ENCODE measurements at regions not wholly inside any gene's neighbourhood (a gene's known extent, or its start where the extent isn't known, plus 50 kb on each side); places are given as distances from the start of the nearest gene placed in this dataset.

DNA sequence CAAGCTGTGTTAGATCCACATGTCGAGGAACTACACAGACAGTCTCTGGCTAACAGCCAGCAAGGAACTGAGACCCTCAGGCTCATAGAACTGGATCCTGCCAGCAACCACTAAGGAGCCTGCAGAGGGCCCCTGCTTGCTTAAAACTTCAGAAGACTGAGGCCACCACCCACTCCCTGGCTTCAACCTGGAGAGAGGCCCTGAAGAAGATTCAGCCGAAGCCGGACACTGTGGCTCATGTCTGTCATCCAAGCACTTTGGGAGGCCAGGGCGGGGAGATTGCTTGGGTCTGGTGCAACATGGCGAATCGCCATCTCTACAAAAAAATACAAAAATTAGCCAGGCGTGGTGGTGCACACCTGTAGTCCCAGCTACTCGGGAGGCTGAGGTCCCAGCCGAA is 92.6 kb upstream of the TMPRSS2 start:
- WGBS, 2 experiments (ENCODE audit: insufficient coverage in 1 of 2, insufficient read length in 1 of 2) = 91 to 95% methylated on average over 9 of the region's 9 CpGs
- Mint-ChIP-seq H3K36me3 (ENCODE audit: low read depth) (no peaks in the 10 kb centered on the region), H3K27me3 (ENCODE audit: insufficient read depth) (peaks cover 2% of the 10 kb centered on the region)

DNA sequence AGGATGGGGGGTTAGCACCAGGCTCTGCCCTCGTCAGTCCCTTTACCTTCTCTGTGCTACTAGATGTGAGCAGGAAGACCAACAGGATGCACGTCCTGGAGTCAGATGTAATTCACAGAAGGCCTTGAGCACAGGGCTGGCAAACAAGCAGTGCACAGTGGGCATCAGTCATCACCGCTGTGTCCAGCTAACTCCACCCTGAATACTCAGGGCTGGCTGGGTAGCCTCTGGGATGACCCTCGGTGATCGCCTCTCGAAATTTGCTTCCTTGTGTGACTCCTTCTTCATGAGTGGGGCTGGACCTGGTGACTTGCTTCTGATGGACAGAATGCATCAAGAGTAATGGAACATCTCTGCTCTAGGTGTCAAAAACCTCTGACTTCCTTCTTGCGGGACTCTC is 92.2 kb upstream of the TMPRSS2 start:
- Mint-ChIP-seq H3K27ac (no peak overlapping the region), H3K27me3 (ENCODE audit: insufficient read depth) (peaks cover 2% of the 10 kb centered on the region), H3K9me3 (no peaks in the 10 kb centered on the region), H3K4me1 (no peaks in the 10 kb centered on the region), H3K4me3 (no peak overlapping the region), H3K36me3 (ENCODE audit: low read depth) (no peaks in the 10 kb centered on the region)
- Histone ChIP-seq H3K27me3 (ENCODE audit: control insufficient read depth, insufficient read depth, low read length, poor library complexity, severe bottlenecking) (no peaks in the 10 kb centered on the region), H3K4me1 (ENCODE audit: control insufficient read depth, insufficient read depth, low read length) (no peaks in the 10 kb centered on the region), H3K36me3 (ENCODE audit: control insufficient read depth, insufficient read depth, low read length) (no peaks in the 10 kb centered on the region), H3K9ac (ENCODE audit: extremely low read depth, low read length, poor library complexity, severe bottlenecking) (no peak overlapping the region), H3K4me3 (ENCODE audit: low read length) (no peak overlapping the region), H3K9me3 (ENCODE audit: control insufficient read depth, low read length) (no peaks in the 10 kb centered on the region), H3K27ac (ENCODE audit: low read depth, low read length) (no peak overlapping the region)
- WGBS, 2 experiments (ENCODE audit: insufficient coverage in 1 of 2, insufficient read length in 1 of 2) = 85 to 93% methylated on average over 5 to 7 of the region's 7 CpGs
- TF ChIP-seq, protein P1, sequence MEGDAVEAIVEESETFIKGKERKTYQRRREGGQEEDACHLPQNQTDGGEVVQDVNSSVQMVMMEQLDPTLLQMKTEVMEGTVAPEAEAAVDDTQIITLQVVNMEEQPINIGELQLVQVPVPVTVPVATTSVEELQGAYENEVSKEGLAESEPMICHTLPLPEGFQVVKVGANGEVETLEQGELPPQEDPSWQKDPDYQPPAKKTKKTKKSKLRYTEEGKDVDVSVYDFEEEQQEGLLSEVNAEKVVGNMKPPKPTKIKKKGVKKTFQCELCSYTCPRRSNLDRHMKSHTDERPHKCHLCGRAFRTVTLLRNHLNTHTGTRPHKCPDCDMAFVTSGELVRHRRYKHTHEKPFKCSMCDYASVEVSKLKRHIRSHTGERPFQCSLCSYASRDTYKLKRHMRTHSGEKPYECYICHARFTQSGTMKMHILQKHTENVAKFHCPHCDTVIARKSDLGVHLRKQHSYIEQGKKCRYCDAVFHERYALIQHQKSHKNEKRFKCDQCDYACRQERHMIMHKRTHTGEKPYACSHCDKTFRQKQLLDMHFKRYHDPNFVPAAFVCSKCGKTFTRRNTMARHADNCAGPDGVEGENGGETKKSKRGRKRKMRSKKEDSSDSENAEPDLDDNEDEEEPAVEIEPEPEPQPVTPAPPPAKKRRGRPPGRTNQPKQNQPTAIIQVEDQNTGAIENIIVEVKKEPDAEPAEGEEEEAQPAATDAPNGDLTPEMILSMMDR (conservative IDR thresholded peaks at IDR 0.05) = no peak
- peak; percentile 6 for DNase-seq

More for the DNA sequence above, 92.6 kb upstream of the TMPRSS2 start:
- no peak overlapping the region for H3K27ac Mint-ChIP-seq
- no peaks in the 10 kb centered on the region for H3K4me1 Mint-ChIP-seq
- Histone ChIP-seq H3K9ac (ENCODE audit: extremely low read depth, low read length, poor library complexity, severe bottlenecking) (no peak overlapping the region), H3K9me3 (ENCODE audit: control insufficient read depth, low read length) (no peaks in the 10 kb centered on the region), H3K27me3 (ENCODE audit: control insufficient read depth, insufficient read depth, low read length, poor library complexity, severe bottlenecking) (no peaks in the 10 kb centered on the region), H3K27ac (ENCODE audit: low read depth, low read length) (no peak overlapping the region), H3K36me3 (ENCODE audit: control insufficient read depth, insufficient read depth, low read length) (no peaks in the 10 kb centered on the region), H3K4me3 (ENCODE audit: low read length) (no peak overlapping the region), H3K4me1 (ENCODE audit: control insufficient read depth, insufficient read depth, low read length) (no peaks in the 10 kb centered on the region)
- TF ChIP-seq, protein P1 (conservative IDR thresholded peaks at IDR 0.05) = no peak
- no peaks in the 10 kb centered on the region for H3K9me3 Mint-ChIP-seq
- H3K4me3 Mint-ChIP-seq = no peak overlapping the region
- DNase-seq = peak; percentile 12

DNA sequence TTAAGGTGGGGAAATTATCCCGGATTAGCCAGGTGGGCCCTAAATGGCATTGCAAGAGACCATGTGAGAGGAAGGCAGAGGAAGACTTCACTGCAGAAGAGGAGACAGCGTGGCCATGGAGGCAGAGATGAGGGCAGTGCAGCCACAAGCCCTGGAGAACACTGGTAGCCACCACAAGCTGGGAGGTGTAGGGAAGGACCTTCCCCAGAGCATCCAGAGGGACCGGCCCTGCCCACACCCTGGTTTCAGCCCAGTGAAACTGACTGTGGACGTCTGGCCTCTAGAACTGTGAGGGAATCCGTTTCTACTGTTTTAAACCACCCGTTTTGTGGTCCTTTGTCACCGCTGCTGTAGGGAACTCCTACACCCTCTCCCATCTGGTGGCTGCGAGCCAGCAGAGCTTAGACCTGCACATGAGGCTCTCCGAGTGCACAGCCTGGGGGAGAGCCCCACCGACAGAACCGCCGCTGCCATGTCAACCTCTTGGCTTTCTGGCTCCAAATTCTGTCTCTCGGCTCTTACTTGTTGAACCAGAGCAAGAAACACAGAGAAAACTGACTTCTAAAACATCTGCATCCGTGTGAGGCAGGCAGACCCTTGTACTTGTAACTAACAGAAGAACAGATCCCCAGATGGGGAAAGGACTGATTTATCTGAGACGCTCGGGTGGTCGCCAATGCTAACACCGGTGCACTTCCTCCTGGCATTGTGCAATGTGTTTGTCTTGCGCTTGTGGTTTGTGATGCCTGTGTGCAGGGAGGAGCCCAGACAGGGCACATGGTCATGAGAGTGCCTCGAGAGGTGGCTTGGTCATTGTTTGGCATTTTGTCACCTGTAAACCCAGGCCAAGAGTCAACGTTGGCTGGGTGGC is 90.8 kb upstream of the TMPRSS2 start:
- Mint-ChIP-seq H3K4me3 (no peak overlapping the region), H3K36me3 (ENCODE audit: low read depth) (no peaks in the 10 kb centered on the region), H3K9me3 (no peaks in the 10 kb centered on the region), H3K27ac (no peak overlapping the region), H3K4me1 (peaks cover 11% of the 10 kb centered on the region), H3K27me3 (ENCODE audit: insufficient read depth) (peaks cover 2% of the 10 kb centered on the region)
- Histone ChIP-seq H3K4me3 (ENCODE audit: low read length) (no peak overlapping the region), H3K9me3 (ENCODE audit: control insufficient read depth, low read length) (no peaks in the 10 kb centered on the region), H3K27me3 (ENCODE audit: control insufficient read depth, insufficient read depth, low read length, poor library complexity, severe bottlenecking) (no peaks in the 10 kb centered on the region), H3K36me3 (ENCODE audit: control insufficient read depth, insufficient read depth, low read length) (no peaks in the 10 kb centered on the region), H3K4me1 (ENCODE audit: control insufficient read depth, insufficient read depth, low read length) (peaks cover 3% of the 10 kb centered on the region), H3K27ac (ENCODE audit: low read depth, low read length) (no peak overlapping the region), H3K9ac (ENCODE audit: extremely low read depth, low read length, poor library complexity, severe bottlenecking) (no peak overlapping the region)
- DNase-seq = peak; percentile 25
- TF ChIP-seq, protein P1 (conservative IDR thresholded peaks at IDR 0.05) = no peak
- 91 to 92% methylated on average over 14 to 21 of the region's 21 CpGs for WGBS, 2 experiments (ENCODE audit: insufficient coverage in 1 of 2, insufficient read length in 1 of 2)
